C4-2B (cell line): ENCODE measurements at regions not wholly inside any gene's neighbourhood (a gene's known extent, or its start where the extent isn't known, plus 50 kb on each side); places are given as distances from the start of the nearest gene placed in this dataset.

ENCODE experiments used
- H3K27ac ChIP-seq: fragments of 450-650 bp; 2 replicates; pipeline ENCODE4 v1.5.1; 2017
- ZFX ChIP-seq: fragments of 450-650 bp; IDR thresholded peaks from 2 replicates; pipeline ENCODE4 v1.6.1; 2017
- TF ChIP-seq, protein P1 (sequence below): fragments of 450-650 bp; conservative IDR thresholded peaks from 2 replicates; pipeline ENCODE4 v1.5.1; 2017; ENCODE audit warnings: mild to moderate bottlenecking

DNA sequence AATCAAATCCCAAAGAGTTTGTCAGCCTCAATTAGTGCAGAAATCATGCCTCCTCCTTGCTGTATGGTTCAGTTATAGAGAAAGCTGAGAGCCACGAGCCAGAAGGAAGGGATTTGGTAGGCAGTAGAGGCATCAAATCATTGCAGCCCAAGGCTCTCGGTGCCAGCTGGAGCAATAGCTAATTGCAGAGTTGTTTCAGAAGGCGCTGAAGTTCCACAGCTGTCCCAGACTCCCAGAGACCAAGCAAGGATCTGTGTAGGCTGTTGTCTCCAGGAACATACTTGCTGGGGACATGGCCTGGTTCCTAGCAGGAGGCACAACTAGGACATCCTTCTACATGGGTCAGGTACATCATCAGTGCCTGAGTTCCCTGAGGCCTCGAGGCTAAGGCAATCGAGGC is 80.4 kb upstream of the WSCD2 start:
- no peak overlapping the region for H3K27ac ChIP-seq
- TF ChIP-seq, protein P1, sequence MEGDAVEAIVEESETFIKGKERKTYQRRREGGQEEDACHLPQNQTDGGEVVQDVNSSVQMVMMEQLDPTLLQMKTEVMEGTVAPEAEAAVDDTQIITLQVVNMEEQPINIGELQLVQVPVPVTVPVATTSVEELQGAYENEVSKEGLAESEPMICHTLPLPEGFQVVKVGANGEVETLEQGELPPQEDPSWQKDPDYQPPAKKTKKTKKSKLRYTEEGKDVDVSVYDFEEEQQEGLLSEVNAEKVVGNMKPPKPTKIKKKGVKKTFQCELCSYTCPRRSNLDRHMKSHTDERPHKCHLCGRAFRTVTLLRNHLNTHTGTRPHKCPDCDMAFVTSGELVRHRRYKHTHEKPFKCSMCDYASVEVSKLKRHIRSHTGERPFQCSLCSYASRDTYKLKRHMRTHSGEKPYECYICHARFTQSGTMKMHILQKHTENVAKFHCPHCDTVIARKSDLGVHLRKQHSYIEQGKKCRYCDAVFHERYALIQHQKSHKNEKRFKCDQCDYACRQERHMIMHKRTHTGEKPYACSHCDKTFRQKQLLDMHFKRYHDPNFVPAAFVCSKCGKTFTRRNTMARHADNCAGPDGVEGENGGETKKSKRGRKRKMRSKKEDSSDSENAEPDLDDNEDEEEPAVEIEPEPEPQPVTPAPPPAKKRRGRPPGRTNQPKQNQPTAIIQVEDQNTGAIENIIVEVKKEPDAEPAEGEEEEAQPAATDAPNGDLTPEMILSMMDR: no peak
- no peak for TF ChIP-seq ZFX

DNA sequence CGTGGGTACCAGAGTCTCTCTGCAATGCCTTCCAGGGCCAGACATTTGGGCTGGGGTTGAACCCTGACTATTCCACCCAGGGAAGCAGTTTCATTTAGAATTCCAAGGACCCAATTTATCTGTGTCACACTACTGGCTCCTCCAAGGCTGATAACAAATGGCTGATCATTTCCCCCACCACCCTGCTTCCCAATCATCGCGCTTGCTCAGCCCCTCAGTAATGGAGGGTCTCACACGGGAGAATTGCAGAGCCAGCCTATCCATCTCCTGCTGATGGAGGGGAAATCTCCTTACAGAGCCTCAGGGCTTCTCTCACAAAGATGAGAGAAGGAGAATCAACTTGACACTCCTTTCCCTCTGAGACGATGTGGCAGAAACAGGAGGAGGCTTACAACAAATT is 78.4 kb upstream of the WSCD2 start:
- H3K27ac ChIP-seq: no peak overlapping the region
- no peak for TF ChIP-seq ZFX
- TF ChIP-seq, protein P1: no peak

DNA sequence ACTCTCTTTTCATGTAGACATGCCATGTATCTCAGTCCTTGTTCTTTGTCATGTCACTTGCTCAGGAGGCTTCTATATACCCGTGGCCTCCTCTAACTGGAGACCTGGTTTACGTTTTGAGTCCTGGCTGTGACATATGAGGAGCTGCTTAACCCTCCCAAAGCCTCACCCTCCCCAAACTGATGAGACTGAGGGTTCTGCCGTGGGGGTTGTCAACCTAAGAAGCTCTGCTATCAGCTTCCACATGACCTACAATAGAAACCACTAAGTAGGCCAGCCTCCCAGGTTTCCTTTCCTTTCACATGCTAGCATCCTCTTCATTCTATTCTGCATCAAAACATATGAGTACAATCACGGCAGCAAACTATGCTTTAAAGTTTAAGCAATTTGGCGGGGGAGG is 76.8 kb upstream of the WSCD2 start:
- H3K27ac ChIP-seq: no peak overlapping the region

GRCh38 chr12:108053512-108053911 is 75.6 kb upstream of the WSCD2 start:
- TF ChIP-seq, protein P1: no peak
- no peak for TF ChIP-seq ZFX
- no peak overlapping the region for H3K27ac ChIP-seq

More for the DNA sequence above, 76.8 kb upstream of the WSCD2 start:
- TF ChIP-seq ZFX: no peak
- TF ChIP-seq, protein P1: no peak

DNA sequence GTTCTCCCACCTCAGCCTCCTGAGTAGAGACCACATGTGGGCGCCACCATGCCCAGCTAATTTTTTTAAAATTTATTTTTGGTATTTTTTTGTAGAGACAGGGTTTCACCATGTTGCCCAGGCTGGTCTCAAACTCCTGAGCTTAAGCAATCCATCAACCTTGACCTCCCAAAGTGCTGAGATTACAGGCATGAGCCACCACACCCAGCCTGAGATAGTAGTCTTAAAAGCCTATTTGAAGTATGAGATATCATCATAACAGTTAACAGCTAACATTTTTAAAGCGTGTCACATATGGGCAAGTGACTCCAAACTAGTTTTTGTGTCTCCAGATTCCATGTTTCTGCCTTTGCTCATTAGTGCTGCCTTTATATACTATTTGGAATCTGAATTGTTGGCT is 74.6 kb upstream of the WSCD2 start:
- H3K27ac ChIP-seq: no peak overlapping the region
- no peak for TF ChIP-seq ZFX
- TF ChIP-seq, protein P1: no peak

- TF ChIP-seq ZFX: no peak
- TF ChIP-seq, protein P1: no peak
- H3K27ac ChIP-seq: no peak overlapping the region
Observed at GRCh38 chr12:108055141-108055540, 73.9 kb upstream of the WSCD2 start.

DNA sequence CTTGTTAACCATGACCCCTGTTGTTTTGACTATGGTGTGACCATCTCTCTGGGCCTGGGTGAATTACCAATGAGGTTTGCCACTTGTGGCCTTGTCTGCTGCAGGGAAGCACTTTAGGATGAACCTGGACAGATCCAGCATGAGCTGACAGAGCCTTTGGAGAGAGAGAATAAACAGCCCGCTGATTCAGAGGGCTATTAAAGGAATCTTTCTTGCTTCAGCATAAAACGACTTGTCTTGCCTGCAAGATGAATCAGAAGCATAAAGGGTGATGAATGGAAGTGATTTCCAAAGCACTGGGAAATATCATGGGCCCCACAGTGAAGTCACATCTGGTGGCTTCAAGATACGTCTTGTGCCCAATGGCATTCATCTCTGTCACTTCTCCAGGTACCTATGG is 69.0 kb upstream of the WSCD2 start:
- TF ChIP-seq, protein P1: no peak
- TF ChIP-seq ZFX: no peak
- H3K27ac ChIP-seq: no peak overlapping the region
